ENCODE measurements at regions not wholly inside any gene's neighbourhood (a gene's known extent, or its start where the extent isn't known, plus 50 kb on each side); places are given as distances from the start of the nearest gene placed in this dataset.

DNA sequence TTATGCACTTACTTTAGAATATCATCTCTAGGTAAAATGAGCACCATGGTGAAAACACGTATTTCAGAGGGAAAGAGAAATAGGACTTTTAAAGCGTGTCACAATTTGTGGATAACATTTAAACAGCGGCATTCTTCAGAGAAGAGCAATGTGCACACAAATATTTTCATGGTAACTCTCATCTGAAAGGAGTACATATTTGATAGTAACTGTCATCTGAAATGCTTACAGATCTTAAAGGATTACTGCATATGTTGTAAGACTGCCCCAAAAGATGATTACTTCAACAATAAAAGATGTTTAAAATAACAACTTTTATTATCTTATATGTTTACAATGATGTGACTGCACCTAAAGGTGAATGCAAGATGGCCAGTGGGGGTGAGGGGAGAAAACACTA lies 408.8 kb downstream of the PLA2G4A start:
- no peak for DNase-seq

GRCh38 chr1:187241971-187242370 lies 413.2 kb downstream of the PLA2G4A start:
- no peak for DNase-seq

GRCh38 chr1:187244623-187245022 lies 415.9 kb downstream of the PLA2G4A start:
- DNase-seq: no peak

DNA sequence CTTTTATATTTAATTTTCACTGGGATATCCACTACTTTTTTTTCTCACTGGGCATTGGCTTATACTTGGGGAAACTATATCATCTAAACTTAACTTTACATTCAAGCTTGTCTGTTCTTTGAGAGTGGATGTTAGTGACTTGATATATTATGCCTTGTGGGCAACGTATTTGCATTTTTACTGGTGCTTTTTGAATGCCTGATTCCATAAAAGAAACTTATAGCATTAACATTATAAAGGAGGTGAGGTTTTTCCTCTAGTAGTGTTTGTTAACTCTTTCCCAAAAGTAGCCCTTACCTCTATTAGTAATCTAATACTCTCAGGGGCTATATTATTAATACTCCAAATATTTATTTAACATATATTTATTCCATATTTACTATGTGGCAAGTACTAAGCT lies 416.5 kb downstream of the PLA2G4A start:
- no peak for DNase-seq

DNA sequence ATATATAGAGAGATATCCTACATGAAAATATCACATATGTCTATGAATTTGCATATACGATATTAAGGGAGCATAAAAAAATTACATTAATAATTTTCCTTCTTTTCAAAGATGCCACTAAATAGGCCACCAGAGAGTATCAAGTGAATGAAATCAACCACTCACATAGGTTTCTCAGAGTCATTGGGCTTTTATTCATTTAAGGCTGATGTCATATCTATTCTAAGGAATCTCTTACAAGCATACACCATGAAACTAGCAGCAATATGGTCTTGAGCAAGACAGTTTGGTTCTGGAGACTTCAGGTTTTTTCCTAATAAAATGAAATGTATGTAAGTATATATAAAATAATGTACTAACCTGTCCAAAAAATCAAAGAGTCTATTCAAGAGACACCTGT lies 420.4 kb downstream of the PLA2G4A start:
- no peak for DNase-seq

DNA sequence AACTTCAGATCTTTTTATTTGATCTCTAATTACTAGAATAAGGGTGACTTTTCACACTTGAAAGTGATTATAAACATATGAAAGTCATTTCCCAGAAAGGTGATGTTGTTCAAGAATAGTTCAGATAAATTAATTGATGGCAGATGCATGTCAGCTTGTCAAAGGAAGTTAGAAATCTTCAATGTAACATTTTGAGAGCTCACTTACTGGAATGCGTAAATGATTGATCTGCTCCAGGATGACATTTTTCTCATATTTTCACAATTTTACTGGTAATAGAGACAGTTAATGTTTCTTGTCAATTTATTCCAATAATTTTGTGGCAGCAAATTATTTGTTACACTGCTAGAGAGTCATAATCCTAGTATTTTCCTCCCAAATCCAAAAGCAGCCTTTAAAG lies 424.2 kb downstream of the PLA2G4A start:
- no peak for DNase-seq

- DNase-seq: no peak
Measured at GRCh38 chr1:187257476-187257875, 428.7 kb downstream of the PLA2G4A start.

DNA sequence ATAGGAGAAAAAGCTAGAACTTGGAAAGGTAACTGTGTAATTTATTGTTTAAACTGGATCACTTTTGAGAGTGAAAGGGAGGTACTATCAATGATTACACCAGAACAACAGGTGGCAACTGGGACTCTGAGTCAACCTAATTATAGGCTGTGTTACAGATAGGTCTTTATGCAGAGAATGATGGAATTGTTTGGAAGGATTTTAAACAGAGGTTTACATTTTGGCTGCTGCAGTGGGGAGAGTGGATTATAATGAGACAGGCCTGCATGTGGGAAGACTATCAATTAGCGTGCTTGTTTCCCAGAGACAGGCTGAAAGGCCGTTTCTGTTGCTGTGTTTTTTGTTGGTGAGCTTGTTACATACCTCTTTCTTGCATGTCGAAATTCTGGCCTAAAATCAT lies 432.9 kb downstream of the PLA2G4A start:
- no peak for DNase-seq

DNA sequence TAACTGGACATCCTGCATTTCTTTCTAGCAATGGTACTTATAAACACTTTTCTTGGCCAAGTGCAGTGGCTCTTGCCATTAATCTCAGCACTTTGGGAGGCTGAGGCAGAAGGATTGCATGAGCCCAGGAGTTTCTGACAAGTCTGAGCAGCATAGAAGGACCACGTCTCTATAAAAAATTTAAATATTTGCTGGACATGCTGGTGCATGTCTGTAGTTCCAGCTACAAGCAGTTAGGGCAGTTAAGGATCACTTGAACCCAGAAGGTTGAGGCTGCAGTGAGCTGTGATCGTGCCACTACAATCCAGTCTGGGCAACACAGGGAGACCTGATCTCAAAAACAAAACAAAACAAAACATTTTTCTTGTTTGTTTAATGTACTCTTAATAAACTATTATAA lies 434.0 kb downstream of the PLA2G4A start:
- no peak for DNase-seq

DNA sequence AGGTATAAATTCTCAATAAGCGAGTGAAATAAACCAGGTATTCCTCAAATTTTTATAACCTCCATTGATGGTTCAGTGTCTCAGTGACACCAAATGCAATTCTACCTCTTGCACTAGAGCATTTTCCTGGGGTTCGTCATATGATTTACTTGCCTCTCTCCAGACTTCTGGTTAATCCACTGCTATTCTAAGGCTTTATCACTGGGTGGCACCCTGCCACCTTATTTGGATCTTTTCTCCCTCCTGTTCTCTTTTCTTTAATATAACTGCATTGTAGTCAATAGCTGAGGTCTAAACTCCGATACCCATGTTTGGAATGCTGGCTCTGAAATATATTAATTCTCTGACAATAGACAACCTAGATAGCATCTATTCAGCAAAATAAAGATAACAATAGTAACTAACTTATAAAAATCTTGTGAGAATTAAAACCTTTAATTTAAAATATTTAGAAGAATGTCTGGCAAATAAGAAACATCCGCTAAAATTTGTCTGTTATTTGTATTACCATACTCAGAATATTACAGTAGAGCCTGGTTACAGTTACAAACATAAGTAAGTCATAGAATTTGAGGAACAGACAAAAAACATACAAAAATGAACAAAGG lies 436.4 kb downstream of the PLA2G4A start:
- DNase-seq: peak; percentile 4 to 61

DNA sequence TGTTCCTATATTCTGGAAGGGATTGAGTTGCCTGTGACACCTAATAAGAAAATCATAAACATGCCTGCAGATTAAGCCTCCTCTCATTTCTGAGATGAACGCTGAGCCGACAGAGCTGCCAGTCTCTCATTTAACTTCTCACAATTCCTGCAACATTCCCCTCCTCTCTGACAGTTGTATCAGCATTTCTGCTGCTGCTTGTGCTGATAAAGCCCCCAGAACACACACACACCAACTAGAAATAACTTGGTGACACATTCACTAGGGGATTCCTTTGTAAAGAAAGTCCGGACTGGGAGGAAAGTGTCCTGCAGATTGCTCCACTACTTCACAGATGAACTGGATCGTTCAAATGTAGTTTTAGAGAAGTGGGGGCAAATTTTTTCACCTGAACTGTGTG lies 437.3 kb downstream of the PLA2G4A start:
- no peak for DNase-seq

DNA sequence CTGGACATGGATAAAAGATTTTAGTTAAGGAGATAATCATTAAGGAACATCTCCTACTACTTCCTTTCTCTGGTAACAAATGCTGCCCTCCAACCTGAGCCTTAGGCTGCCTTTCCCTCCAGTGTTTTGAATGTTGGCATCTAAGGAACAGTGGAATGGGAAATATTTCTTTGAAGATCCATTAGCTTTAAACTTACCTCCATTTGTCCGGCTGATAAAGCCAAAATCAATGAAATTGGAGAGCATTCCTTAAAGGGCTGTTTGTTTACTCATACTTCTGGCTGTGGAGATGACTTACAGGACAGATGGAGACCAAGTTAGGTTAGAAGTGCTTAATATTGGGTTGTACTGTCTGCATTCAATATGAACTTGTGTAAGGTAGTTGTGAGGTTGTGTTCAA lies 439.1 kb downstream of the PLA2G4A start:
- DNase-seq: no peak

GRCh38 chr1:187270256-187270655 lies 441.5 kb downstream of the PLA2G4A start:
- no peak for DNase-seq

GRCh38 chr1:187275346-187275745 lies 446.6 kb downstream of the PLA2G4A start:
- DNase-seq: no peak

DNA sequence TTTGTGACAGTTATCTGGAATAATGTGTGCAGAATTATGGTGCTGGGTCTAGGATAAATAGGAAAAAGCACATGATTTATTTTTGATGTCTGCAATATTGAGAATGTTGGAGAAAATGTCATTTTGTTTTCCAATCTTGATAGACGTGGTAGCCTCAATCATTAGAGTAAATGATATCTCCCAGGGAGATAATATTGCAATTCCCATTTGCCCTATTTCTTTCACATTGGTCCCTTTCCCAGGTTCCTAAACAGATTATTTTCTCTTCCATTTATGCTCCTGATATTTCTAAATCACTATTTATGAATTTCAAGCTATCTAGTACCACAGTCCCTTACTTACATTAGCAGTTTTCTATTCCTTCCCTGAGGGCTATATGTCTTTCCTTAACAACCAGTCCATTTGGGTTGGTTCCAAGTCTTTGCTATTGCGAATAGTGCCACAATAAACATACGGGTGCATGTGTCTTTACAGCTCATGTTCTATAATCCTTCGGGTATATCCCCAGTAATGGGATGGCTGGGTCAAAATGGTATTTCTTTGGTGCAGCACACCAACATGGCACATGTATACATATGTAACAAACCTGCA lies 447.3 kb downstream of the PLA2G4A start:
- no peak for DNase-seq

DNA sequence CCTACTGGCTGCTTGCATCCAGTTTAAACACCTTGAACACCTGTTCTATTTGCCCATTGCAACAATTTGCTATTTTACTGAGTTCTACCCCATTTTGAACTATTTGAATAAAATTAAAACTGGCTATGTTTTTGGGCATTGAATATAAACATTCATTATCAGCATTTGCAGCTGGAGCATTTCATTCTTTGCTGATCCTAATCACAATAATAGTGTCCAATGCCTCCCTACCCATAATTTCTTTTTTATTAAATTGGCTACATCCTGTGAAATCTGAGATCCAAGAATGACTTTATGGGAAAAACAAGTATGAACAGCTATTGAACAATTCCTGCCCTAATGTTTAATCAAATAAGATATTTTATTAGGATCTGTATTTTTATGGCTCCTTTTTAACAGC lies 447.9 kb downstream of the PLA2G4A start:
- DNase-seq: no peak

DNA sequence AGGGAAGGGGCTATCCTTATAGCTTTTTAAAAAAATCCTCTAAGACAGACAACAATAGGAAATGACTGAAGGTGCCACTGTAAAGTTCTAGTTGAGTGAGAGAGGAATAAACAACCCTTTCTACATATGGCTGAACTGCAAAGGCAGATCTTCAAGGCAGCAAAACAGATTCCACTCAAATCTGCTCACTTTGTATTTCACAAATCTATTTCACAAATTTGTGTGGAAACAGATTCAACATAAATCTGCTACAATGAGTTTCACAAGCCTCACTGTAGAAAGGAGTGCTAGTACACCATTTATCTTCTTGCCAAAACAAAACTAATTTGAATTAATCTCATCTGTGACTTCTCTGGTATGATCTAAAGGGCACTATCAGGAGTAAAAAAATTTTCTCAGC lies 451.3 kb downstream of the PLA2G4A start:
- no peak for DNase-seq

- DNase-seq: no peak
Measured at GRCh38 chr1:187281085-187281484, 452.3 kb downstream of the PLA2G4A start.

- no peak for DNase-seq
Measured at GRCh38 chr1:187283984-187284383, 455.2 kb downstream of the PLA2G4A start.

GRCh38 chr1:187294421-187295201 lies 465.9 kb downstream of the PLA2G4A start:
- DNase-seq: no peak

- no peak for DNase-seq
Measured at GRCh38 chr1:187300081-187300480, 471.3 kb downstream of the PLA2G4A start.

DNA sequence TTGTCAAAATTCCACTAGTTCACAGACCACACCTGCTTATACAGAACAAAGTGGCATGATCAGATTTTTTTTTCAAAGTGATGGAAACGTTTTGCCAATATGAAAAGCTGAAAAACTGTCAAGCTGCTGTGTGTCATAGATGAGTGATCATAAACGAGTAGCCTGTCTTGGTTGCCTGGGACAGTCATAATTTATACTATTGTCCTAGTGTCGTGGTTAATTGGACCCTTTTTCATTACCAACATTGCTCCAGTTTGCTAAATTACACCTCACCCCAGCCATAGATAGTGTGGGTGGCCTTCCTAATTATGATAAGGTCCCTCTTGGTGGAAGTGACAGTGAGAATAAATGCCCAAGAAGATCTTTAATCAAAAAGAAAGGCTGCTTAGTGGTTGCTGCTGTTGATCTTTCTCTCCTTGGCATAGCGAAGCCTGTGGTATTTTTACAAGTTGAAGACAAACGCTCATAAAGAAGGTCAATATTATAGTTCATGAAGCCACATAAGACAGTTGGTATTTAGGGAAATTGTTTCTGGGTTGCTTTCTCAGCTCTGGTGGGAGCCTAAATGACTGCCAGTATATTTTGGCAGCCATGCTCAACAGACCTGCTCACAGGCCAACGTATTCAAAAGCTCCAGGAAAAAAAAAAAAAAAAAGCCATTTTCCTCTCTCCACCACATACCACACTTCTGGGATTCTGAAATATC lies 478.1 kb downstream of the PLA2G4A start:
- peak; percentile 19 to 59 for DNase-seq

DNA sequence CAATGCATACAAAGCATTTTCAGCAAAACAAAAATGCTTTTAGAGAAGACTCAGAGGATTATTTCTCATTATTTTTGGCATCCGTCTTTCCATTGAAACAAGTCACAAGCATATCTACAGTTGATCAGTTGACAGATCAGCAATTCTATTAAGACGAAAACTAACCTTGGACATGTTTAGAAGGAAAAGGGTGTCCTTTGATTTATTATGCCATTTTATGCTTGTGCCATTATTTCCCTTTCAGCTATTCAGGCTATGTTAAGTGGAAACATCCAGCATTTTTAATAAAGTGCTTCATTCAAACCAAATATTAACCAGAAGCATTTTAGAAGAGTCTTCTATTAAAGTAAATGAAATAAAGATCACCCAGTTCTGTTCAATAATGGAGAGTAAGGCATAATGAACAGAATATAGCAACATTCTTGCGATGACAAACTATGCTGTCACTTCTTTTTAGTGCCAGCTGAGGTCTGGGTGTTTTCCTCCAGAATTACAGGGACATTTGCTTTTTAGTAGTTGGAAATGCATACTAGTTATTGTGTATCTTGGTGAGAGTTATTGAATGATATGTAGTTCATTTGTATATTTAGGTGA lies 481.4 kb downstream of the PLA2G4A start:
- DNase-seq: no peak
